VCaP (cell line): ENCODE measurements at regions not wholly inside any gene's neighbourhood (a gene's known extent, or its start where the extent isn't known, plus 50 kb on each side); places are given as distances from the start of the nearest gene placed in this dataset.
"Not testable (repeated sequence)": the region's sequence is repeated elsewhere in the genome, so short reads cannot be mapped to it uniquely, and the experiment has no call there.

ENCODE experiments used
- H3K27ac ChIP-seq: fragments of 450-650 bp; 2 replicates; pipeline ENCODE4 v1.5.1; 2017
- CTCF ChIP-seq: fragments of 450-650 bp; conservative IDR thresholded peaks from 2 replicates; pipeline ENCODE4 v1.5.1; 2017; ENCODE audit warnings: mild to moderate bottlenecking, moderate library complexity

- no peak for TF ChIP-seq CTCF
- no peak overlapping the region for H3K27ac ChIP-seq
Measured at GRCh38 chr4:85187106-85187505, 220.6 kb upstream of the WDFY3 start.

- not testable (repeated sequence) for H3K27ac ChIP-seq
Measured at GRCh38 chr4:85196015-85196414, 229.5 kb upstream of the WDFY3 start.

GRCh38 chr4:85200106-85200505, 233.6 kb upstream of the WDFY3 start:
- no peak overlapping the region for H3K27ac ChIP-seq
- no peak for TF ChIP-seq CTCF

GRCh38 chr4:85209161-85209560, 242.7 kb upstream of the WDFY3 start:
- TF ChIP-seq CTCF = no peak
- H3K27ac ChIP-seq = no peak overlapping the region

GRCh38 chr4:85210353-85210752, 243.9 kb upstream of the WDFY3 start:
- TF ChIP-seq CTCF = no peak
- H3K27ac ChIP-seq = no peak overlapping the region

GRCh38 chr4:85216571-85216970, 250.1 kb upstream of the WDFY3 start:
- not testable (repeated sequence) for H3K27ac ChIP-seq

- TF ChIP-seq CTCF = no peak
- H3K27ac ChIP-seq = no peak overlapping the region
Measured at GRCh38 chr4:85218756-85219155, 252.3 kb upstream of the WDFY3 start.

GRCh38 chr4:85221606-85222005, 253.3 kb upstream of the ARHGAP24 start:
- no peak for TF ChIP-seq CTCF
- no peak overlapping the region for H3K27ac ChIP-seq

- no peak for TF ChIP-seq CTCF
Measured at GRCh38 chr4:85222561-85222960, 252.4 kb upstream of the ARHGAP24 start.

More at GRCh38 chr4:85222561-85222960, 252.4 kb upstream of the ARHGAP24 start:
- no peak overlapping the region for H3K27ac ChIP-seq
